Endothelial cell of umbilical vein (primary cell): ENCODE measurements at regions not wholly inside any gene's neighbourhood (a gene's known extent, or its start where the extent isn't known, plus 50 kb on each side); places are given as distances from the start of the nearest gene placed in this dataset.

Experiments
- BruUV-seq: library from RNA; stranded (reverse); fragments of 400-500 nt; replicated peaks from 2 replicates; lab custom pipeline; 2021; lab: Mats Ljungman, UMichigan
- CTCF ChIA-PET: fragments of 300-600, 350-600 bp; sonication (Branson Sonifier 250); formaldehyde crosslinking; loops from one replicate; lab custom pipeline; 2021; ENCODE audit warnings: antibody characterized with exemption, inconsistent platforms; lab: Charles Lee
- POLR2A ChIA-PET: fragments of 300-600, 350-600 bp; sonication (Branson Sonifier 250); formaldehyde crosslinking; loops from one replicate; lab custom pipeline; 2021; ENCODE audit warnings: antibody characterized with exemption, inconsistent platforms; lab: Charles Lee
- DNase-seq: peaks from one replicate; pipeline ENCODE4 v3.0.0-alpha.2; 2011; ENCODE audit warnings: low read depth, low spot score
- FAIRE-seq: peaks from 2 replicates; lab custom pipeline; 2011; peaks lifted over from hg19 to GRCh38; lab: Jason Lieb, UNC
- H2AFZ ChIP-seq: 2 replicates; pipeline ENCODE4 v1.6.0; 2012; ENCODE audit warnings: low read depth, low read length, control low read depth, inconsistent platforms
- H3K27ac ChIP-seq: 2 replicates; pipeline ENCODE4 v1.5.1; 2011; ENCODE audit warnings: low read depth, mild to moderate bottlenecking, control low read depth, low read length, moderate library complexity; ENCODE audit not compliant: insufficient read depth
- H3K27me3 ChIP-seq, 2 experiments: 2 replicates each; pipeline versions ENCODE4 v1.6.0 to v1.6.1; 2011; ENCODE audit warnings: low read length in 2 of 2, mixed read lengths in 1 of 2; ENCODE audit not compliant: control insufficient read depth in 2 of 2, insufficient read depth in 2 of 2
- H3K36me3 ChIP-seq, 2 experiments: 2 replicates in 1 of 2; 3 replicates in 1 of 2; pipeline ENCODE4 v1.5.1; 2011; ENCODE audit warnings: low read length in 2 of 2, mild to moderate bottlenecking in 1 of 2, moderate library complexity in 1 of 2; ENCODE audit not compliant: control insufficient read depth in 2 of 2, insufficient read depth in 2 of 2; ENCODE audit errors: extremely low read depth in 1 of 2
- H3K4me1 ChIP-seq: 3 replicates; pipeline ENCODE4 v1.5.1; 2011; ENCODE audit warnings: mild to moderate bottlenecking, low read length; ENCODE audit not compliant: control insufficient read depth, insufficient read depth; ENCODE audit errors: extremely low read depth
- H3K4me2 ChIP-seq: 2 replicates; pipeline ENCODE4 v1.6.1; 2011; ENCODE audit warnings: low read length, control low read depth, mixed read lengths; ENCODE audit not compliant: insufficient read depth
- H3K4me3 ChIP-seq, 3 experiments: fragments of 200-600 bp in 1 of 3; sonication (generic), shearing (Covaris generic) in 1 of 3; replicated peaks in 1 of 3; 2 replicates each; pipeline ENCODE4 v1.5.1; 2011 to 2016; ENCODE audit warnings: control low read depth in 3 of 3, low read length in 3 of 3, mild to moderate bottlenecking in 2 of 3, inconsistent platforms in 1 of 3, low read depth in 1 of 3, moderate library complexity in 1 of 3; ENCODE audit not compliant: insufficient read depth in 1 of 3
- H3K79me2 ChIP-seq: 2 replicates; pipeline ENCODE4 v1.6.0; 2012; ENCODE audit warnings: low read length, inconsistent platforms; ENCODE audit not compliant: control insufficient read depth, insufficient read depth
- H3K9ac ChIP-seq: replicated peaks from 2 replicates; pipeline ENCODE3; 2011; ENCODE audit warnings: low read length, control low read depth; ENCODE audit not compliant: insufficient read depth; ENCODE audit errors: extremely low read depth
- H3K9me1 ChIP-seq: replicated peaks from 3 replicates; pipeline ENCODE4 v1.6.0; 2011; ENCODE audit warnings: mild to moderate bottlenecking, low read length; ENCODE audit not compliant: control insufficient read depth, insufficient read depth; ENCODE audit errors: extremely low read depth
- H3K9me3 ChIP-seq: replicated peaks from 2 replicates; pipeline ENCODE4 v1.5.1; 2012; ENCODE audit warnings: low read length, inconsistent platforms; ENCODE audit not compliant: control insufficient read depth, insufficient read depth
- H4K20me1 ChIP-seq: replicated peaks from 2 replicates; pipeline ENCODE3; 2011; ENCODE audit warnings: mild to moderate bottlenecking, low read length; ENCODE audit not compliant: control insufficient read depth, insufficient read depth; ENCODE audit errors: extremely low read depth
- EZH2 ChIP-seq: IDR thresholded peaks from 2 replicates; pipeline ENCODE4 v1.6.1; 2012; ENCODE audit warnings: borderline replicate concordance, low read depth, mild to moderate bottlenecking, moderate library complexity, low read length, inconsistent platforms; ENCODE audit not compliant: severe bottlenecking
- FOS ChIP-seq: IDR thresholded peaks from 2 replicates; pipeline ENCODE4 v1.6.1; 2011; ENCODE audit warnings: mild to moderate bottlenecking, low read length, moderate library complexity, borderline replicate concordance; ENCODE audit not compliant: insufficient read depth
- GATA2 ChIP-seq: IDR thresholded peaks from 2 replicates; pipeline ENCODE4 v1.7.0; 2011; ENCODE audit warnings: low read depth, mild to moderate bottlenecking, moderate library complexity, mixed read lengths, low read length; ENCODE audit not compliant: insufficient read length, insufficient read depth
- JUN ChIP-seq: IDR thresholded peaks from 2 replicates; pipeline ENCODE4 v1.6.1; 2011; ENCODE audit warnings: borderline replicate concordance, low read depth; ENCODE audit not compliant: insufficient read length, insufficient read depth
- MYC ChIP-seq: IDR thresholded peaks from one replicate; pipeline ENCODE4 v1.6.1; 2011; ENCODE audit warnings: mild to moderate bottlenecking, low read depth, low read length
- POLR2A ChIP-seq: IDR thresholded peaks from 2 replicates; pipeline ENCODE4 v1.6.1; 2012; ENCODE audit warnings: low read depth, mild to moderate bottlenecking, control low read depth, low read length
- POLR2AphosphoS5 ChIP-seq: IDR thresholded peaks from 2 replicates; pipeline ENCODE4 v1.6.1; 2012; ENCODE audit warnings: low read depth, mild to moderate bottlenecking, control low read depth, low read length, moderate library complexity; ENCODE audit not compliant: insufficient read depth
- dilution Hi-C: fragments of 300-500 bp; cut with MboI; formaldehyde crosslinking; loops from one replicate; pipeline ENCODE4 v1.15.0; 2019; ENCODE audit warnings: low sequenced_read_pairs; ENCODE audit not compliant: extremely low pct_ligation_motif_present
- intact Hi-C: fragments of 100-400 bp; cut with micrococcal nuclease; formaldehyde crosslinking; loops from one replicate; pipeline ENCODE4 v1.10.0; 2022
- TF ChIP-seq, protein P1 (sequence below), 2 donors: IDR thresholded peaks; 1 replicate in 1 of 2; 2 replicates in 1 of 2; pipeline ENCODE4 v1.5.1; 2011; ENCODE audit warnings: low read length in 2 of 2, mild to moderate bottlenecking in 2 of 2, moderate library complexity in 2 of 2, control low read depth in 1 of 2, inconsistent platforms in 1 of 2, low read depth in 1 of 2; ENCODE audit not compliant: insufficient read depth in 1 of 2; ENCODE audit errors: extremely low read depth in 1 of 2
- TF ChIP-seq, protein P2 (sequence below): IDR thresholded peaks from 2 replicates; pipeline ENCODE4 v1.6.1; 2011; ENCODE audit not compliant: insufficient read depth, insufficient read length

DNA sequence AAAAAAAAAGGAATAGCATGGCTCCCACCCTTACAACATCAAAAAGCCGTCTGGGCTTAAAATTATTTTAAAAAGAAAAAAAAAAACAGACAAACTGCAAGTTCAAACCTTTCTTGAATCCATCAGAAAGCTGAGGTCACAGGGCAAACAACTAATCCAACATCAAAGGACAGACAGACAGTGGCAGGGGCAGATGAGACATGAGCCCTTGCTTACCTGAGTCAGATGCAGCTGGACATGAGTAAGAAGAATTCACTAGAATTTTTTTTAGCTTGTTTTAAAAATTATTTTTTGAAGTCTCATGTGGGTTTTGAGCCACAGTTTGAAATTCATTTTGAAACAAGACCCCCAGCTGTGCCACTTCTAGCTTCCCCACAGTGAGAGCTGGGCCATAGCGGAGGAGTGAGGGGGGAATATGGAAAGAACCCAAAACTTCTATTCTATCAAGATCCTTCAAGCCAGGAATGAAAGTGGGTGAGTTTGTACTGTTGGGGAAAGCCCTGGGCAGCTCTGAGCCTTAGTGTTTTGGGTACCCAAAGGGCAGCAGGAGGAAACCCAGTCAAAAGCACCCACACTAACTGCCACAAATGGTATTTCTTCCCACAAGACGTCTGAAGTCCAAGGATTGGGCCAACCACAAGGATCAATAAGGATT, 111.4 kb downstream of the ATXN3L start:
- H3K4me3 ChIP-seq = no peak overlapping the region
- intact Hi-C loops (no loop called here), dilution Hi-C loops (no loop called here)
- no TSS peak for BruUV-seq
- H3K9ac ChIP-seq = no peak overlapping the region
- no peaks in the 10 kb centered on the region for H3K9me1 ChIP-seq
- H3K4me1 ChIP-seq = peaks cover 22% of the 10 kb centered on the region
- H3K36me3 ChIP-seq = no peaks in the 10 kb centered on the region
- ChIA-PET POLR2A (no interaction called here), CTCF (interaction anchor here (0.7 to 1.6 kb wide), 2 partner anchors 41 to 212 kb away, joined by 3 to 4 read pairs; no protein-coding TSS in a partner anchor)
- TF ChIP-seq POLR2AphosphoS5 (no peak), MYC (no peak), GATA2 (no peak), POLR2A (no peak), JUN (no peak), EZH2 (no peak), FOS (no peak)
- TF ChIP-seq, protein P1, sequence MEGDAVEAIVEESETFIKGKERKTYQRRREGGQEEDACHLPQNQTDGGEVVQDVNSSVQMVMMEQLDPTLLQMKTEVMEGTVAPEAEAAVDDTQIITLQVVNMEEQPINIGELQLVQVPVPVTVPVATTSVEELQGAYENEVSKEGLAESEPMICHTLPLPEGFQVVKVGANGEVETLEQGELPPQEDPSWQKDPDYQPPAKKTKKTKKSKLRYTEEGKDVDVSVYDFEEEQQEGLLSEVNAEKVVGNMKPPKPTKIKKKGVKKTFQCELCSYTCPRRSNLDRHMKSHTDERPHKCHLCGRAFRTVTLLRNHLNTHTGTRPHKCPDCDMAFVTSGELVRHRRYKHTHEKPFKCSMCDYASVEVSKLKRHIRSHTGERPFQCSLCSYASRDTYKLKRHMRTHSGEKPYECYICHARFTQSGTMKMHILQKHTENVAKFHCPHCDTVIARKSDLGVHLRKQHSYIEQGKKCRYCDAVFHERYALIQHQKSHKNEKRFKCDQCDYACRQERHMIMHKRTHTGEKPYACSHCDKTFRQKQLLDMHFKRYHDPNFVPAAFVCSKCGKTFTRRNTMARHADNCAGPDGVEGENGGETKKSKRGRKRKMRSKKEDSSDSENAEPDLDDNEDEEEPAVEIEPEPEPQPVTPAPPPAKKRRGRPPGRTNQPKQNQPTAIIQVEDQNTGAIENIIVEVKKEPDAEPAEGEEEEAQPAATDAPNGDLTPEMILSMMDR (IDR thresholded peaks at IDR 0.05; ENCODE audit: extremely low read depth in 1 of 2, insufficient read depth in 1 of 2, low read depth in 1 of 2, low read length in 2 of 2) = no peak
- TF ChIP-seq, protein P2, sequence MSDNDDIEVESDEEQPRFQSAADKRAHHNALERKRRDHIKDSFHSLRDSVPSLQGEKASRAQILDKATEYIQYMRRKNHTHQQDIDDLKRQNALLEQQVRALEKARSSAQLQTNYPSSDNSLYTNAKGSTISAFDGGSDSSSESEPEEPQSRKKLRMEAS = no peak
- H3K27me3 ChIP-seq = no peaks in the 10 kb centered on the region
- no peak for FAIRE-seq
- no peak for DNase-seq
- H3K27ac ChIP-seq = no peak overlapping the region
- no peaks in the 10 kb centered on the region for H4K20me1 ChIP-seq
- H3K4me2 ChIP-seq = no peak overlapping the region
- H2AFZ ChIP-seq = no peak overlapping the region
- no peaks in the 10 kb centered on the region for H3K9me3 ChIP-seq
- H3K79me2 ChIP-seq = no peaks in the 10 kb centered on the region
